Panc1 (cell line): ENCODE measurements at regions not wholly inside any gene's neighbourhood (a gene's known extent, or its start where the extent isn't known, plus 50 kb on each side); places are given as distances from the start of the nearest gene placed in this dataset.

ENCODE experiments used
- POLR2AphosphoS5 ChIP-seq: IDR thresholded peaks from 2 replicates; pipeline ENCODE4 v1.6.1; 2012; ENCODE audit warnings: mild to moderate bottlenecking, low read depth, low read length, moderate library complexity
- REST ChIP-seq, 2 experiments: IDR thresholded peaks; 2 replicates each; pipeline ENCODE4 v1.6.1; 2011 to 2012; ENCODE audit warnings: low read depth in 2 of 2, control low read depth in 1 of 2, low read length in 1 of 2, mild to moderate bottlenecking in 1 of 2, moderate library complexity in 1 of 2; ENCODE audit not compliant: insufficient read depth in 1 of 2
- TF ChIP-seq, protein P1 (sequence below): fragments of 450-650 bp; IDR thresholded peaks from 2 replicates; pipeline ENCODE4 v1.5.1; 2017; ENCODE audit warnings: mild to moderate bottlenecking

DNA sequence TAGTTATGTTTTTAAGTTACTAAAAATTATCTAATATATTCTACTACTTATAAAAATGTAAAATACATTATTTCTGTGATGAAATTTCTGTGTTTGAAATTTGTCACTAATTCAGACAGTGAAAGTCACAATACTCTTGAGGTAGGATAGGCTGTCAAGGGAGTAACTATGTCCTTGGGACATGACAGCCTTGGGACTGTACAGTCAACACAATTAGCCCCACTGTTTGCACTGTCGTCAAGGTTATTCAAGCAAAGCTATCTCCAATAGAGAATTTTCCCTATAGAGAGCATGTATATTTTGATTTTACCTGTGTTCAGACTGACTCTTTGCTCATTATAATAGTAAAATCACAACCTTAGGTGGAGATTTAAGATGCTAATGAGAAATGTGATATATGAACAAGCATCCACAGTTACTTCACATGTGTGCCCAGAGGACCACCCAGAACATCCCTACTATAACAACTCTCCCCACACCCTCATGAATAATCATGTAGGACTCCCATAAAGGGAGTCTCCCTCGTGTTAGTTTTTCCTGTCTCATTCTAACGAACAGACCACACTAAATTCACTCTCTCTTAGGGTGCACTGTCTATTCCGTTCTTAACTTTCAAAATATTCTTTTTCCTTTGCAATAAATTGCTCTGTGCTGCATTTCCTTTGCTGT is 1476.3 kb upstream of the CADM2 start:
- TF ChIP-seq, protein P1, sequence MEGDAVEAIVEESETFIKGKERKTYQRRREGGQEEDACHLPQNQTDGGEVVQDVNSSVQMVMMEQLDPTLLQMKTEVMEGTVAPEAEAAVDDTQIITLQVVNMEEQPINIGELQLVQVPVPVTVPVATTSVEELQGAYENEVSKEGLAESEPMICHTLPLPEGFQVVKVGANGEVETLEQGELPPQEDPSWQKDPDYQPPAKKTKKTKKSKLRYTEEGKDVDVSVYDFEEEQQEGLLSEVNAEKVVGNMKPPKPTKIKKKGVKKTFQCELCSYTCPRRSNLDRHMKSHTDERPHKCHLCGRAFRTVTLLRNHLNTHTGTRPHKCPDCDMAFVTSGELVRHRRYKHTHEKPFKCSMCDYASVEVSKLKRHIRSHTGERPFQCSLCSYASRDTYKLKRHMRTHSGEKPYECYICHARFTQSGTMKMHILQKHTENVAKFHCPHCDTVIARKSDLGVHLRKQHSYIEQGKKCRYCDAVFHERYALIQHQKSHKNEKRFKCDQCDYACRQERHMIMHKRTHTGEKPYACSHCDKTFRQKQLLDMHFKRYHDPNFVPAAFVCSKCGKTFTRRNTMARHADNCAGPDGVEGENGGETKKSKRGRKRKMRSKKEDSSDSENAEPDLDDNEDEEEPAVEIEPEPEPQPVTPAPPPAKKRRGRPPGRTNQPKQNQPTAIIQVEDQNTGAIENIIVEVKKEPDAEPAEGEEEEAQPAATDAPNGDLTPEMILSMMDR = no peak
- TF ChIP-seq POLR2AphosphoS5 (no peak), REST (IDR thresholded peaks at IDR 0.05; ENCODE audit: insufficient read depth in 1 of 2, low read depth in 2 of 2, low read length in 1 of 2) (no peak)
